GM18867 (cell line): ENCODE measurements at regions not wholly inside any gene's neighbourhood (a gene's known extent, or its start where the extent isn't known, plus 50 kb on each side); places are given as distances from the start of the nearest gene placed in this dataset.
A peak's percentile ranks its signal among the peaks of the same experiment; 100 is the strongest.

Source experiments
- ATAC-seq: cut with Tn5 transposase; IDR thresholded peaks from one replicate; pipeline ENCODE4 v1.9.1; 2021; ENCODE audit warnings: mild to moderate bottlenecking, moderate library complexity; ENCODE audit not compliant: unreplicated experiment

- ATAC-seq: no peak
Measured at GRCh38 chr4:163748449-163748848, 254.0 kb downstream of the TMA16 start.

GRCh38 chr4:163755013-163755412, 260.5 kb downstream of the TMA16 start:
- peak; percentile 75 for ATAC-seq

- ATAC-seq: no peak
Measured at GRCh38 chr4:163757219-163757618, 262.7 kb downstream of the TMA16 start.

- ATAC-seq: no peak
Measured at GRCh38 chr4:163758032-163758431, 263.5 kb downstream of the TMA16 start.

GRCh38 chr4:163762741-163763140, 268.3 kb downstream of the TMA16 start:
- no peak for ATAC-seq

GRCh38 chr4:163764569-163764968, 270.1 kb downstream of the TMA16 start:
- no peak for ATAC-seq

GRCh38 chr4:163768014-163768413, 273.5 kb downstream of the TMA16 start:
- ATAC-seq: no peak

GRCh38 chr4:163772238-163772637, 277.7 kb downstream of the TMA16 start:
- no peak for ATAC-seq

GRCh38 chr4:163773940-163774339, 279.4 kb downstream of the TMA16 start:
- no peak for ATAC-seq

- ATAC-seq: no peak
Measured at GRCh38 chr4:163776957-163777356, 282.5 kb downstream of the TMA16 start.

- ATAC-seq: no peak
Measured at GRCh38 chr4:163781726-163782125, 287.2 kb downstream of the TMA16 start.

GRCh38 chr4:163790231-163790630, 295.7 kb downstream of the TMA16 start:
- ATAC-seq: peak; percentile 44

- ATAC-seq: no peak
Measured at GRCh38 chr4:163795885-163796284, 301.4 kb downstream of the TMA16 start.

- no peak for ATAC-seq
Measured at GRCh38 chr4:163804001-163804400, 309.5 kb downstream of the TMA16 start.

- no peak for ATAC-seq
Measured at GRCh38 chr4:163806653-163807052, 312.2 kb downstream of the TMA16 start.

- ATAC-seq: no peak
Measured at GRCh38 chr4:163808011-163808410, 313.5 kb downstream of the TMA16 start.

GRCh38 chr4:163810755-163811154, 316.3 kb downstream of the TMA16 start:
- peak; percentile 88 for ATAC-seq

- ATAC-seq: peak; percentile 46
Measured at GRCh38 chr4:163815776-163816175, 321.3 kb downstream of the TMA16 start.

- ATAC-seq: no peak
Measured at GRCh38 chr4:163816494-163816893, 322.0 kb downstream of the TMA16 start.

- ATAC-seq: peak; percentile 64
Measured at GRCh38 chr4:163818673-163819072, 324.2 kb downstream of the TMA16 start.

- ATAC-seq: no peak
Measured at GRCh38 chr4:163833669-163834068, 339.2 kb downstream of the TMA16 start.

GRCh38 chr4:163846008-163846407, 351.5 kb downstream of the TMA16 start:
- ATAC-seq: peak; percentile 55

- ATAC-seq: no peak
Measured at GRCh38 chr4:163852246-163852645, 357.8 kb downstream of the TMA16 start.

- no peak for ATAC-seq
Measured at GRCh38 chr4:163857903-163858302, 363.4 kb downstream of the TMA16 start.
